ENCODE measurements at regions not wholly inside any gene's neighbourhood (a gene's known extent, or its start where the extent isn't known, plus 50 kb on each side); places are given as distances from the start of the nearest gene placed in this dataset.

- DNase-seq (ENCODE audit: low read depth in 1 of 2, low spot score in 1 of 2) (no peak), FAIRE-seq (no peak), ATAC-seq (no peak)
- H3K4me3 ChIP-seq = no peak overlapping the region
- TF ChIP-seq MAX (IDR thresholded peaks at IDR 0.05) (no peak), NFE2L2 (conservative IDR thresholded peaks at IDR 0.05; ENCODE audit: low read length) (no peak), GATA3 (IDR thresholded peaks at IDR 0.05; ENCODE audit: borderline replicate concordance) (no peak), BHLHE40 (IDR thresholded peaks at IDR 0.05; ENCODE audit: low read depth, low read length) (no peak), HOXB5 (CRISPR knock-in tag; IDR thresholded peaks at IDR 0.05) (no peak), TFCP2L1 (CRISPR knock-in tag; IDR thresholded peaks at IDR 0.05) (no peak), CTCF (IDR thresholded peaks at IDR 0.05) (no peak), SREBF2 (IDR thresholded peaks at IDR 0.05) (no peak), CBX2 (IDR thresholded peaks at IDR 0.05; ENCODE audit: borderline replicate concordance, low read depth) (no peak), PBX3 (IDR thresholded peaks at IDR 0.05) (no peak), HOXB13 (CRISPR knock-in tag; IDR thresholded peaks at IDR 0.05; ENCODE audit: low read depth) (no peak), POLR2AphosphoS2 (conservative IDR thresholded peaks at IDR 0.05; ENCODE audit: low read length) (no peak), ESRRA (IDR thresholded peaks at IDR 0.05; ENCODE audit: borderline replicate concordance, low read length) (no peak), HDAC2 (IDR thresholded peaks at IDR 0.05) (no peak), FOSB (CRISPR knock-in tag; IDR thresholded peaks at IDR 0.05) (no peak), HES2 (IDR thresholded peaks at IDR 0.05) (no peak), MAFK (IDR thresholded peaks at IDR 0.05; ENCODE audit: partially characterized antibody) (no peak)
- WGBS (ENCODE audit: missing lambda C conversion rate) = 17% methylated on average over 3 of the region's 3 CpGs
- H3K27ac ChIP-seq = no peak overlapping the region
- H3K4me2 ChIP-seq = no peak overlapping the region
- POLR2A ChIA-PET = no interaction called here
- CTCF ChIA-PET = no interaction called here
- no peaks in the 10 kb centered on the region for H3K9me3 ChIP-seq
- no peaks in the 10 kb centered on the region for H3K4me1 ChIP-seq
Observed at GRCh38 chr6:23293653-23294052, 724.3 kb downstream of the HDGFL1 start.

- no peaks in the 10 kb centered on the region for H3K9me3 ChIP-seq
- no peak overlapping the region for H3K4me2 ChIP-seq
- H3K27ac ChIP-seq = no peak overlapping the region
- ATAC-seq = no peak
- ChIA-PET POLR2A (no interaction called here), CTCF (no interaction called here)
- H3K4me1 ChIP-seq = no peaks in the 10 kb centered on the region
- no peak for DNase-seq (ENCODE audit: low read depth in 1 of 2, low spot score in 1 of 2)
- FAIRE-seq = no peak
- no peak overlapping the region for H3K4me3 ChIP-seq
- no peak for TF ChIP-seq RCOR1 (IDR thresholded peaks at IDR 0.05; ENCODE audit: low read depth, low read length)
- no peak for TF ChIP-seq PHF8 (IDR thresholded peaks at IDR 0.05; ENCODE audit: borderline replicate concordance, low read depth)
- TF ChIP-seq MAX (IDR thresholded peaks at IDR 0.05) = no peak
- no peak for TF ChIP-seq PBX3 (IDR thresholded peaks at IDR 0.05)
- TF ChIP-seq KDM1A (IDR thresholded peaks at IDR 0.05; ENCODE audit: low read depth) = no peak
- no peak for TF ChIP-seq E2F6 (IDR thresholded peaks at IDR 0.05; ENCODE audit: borderline replicate concordance, low read depth)
- no peak for TF ChIP-seq ZNF302 (CRISPR knock-in tag; IDR thresholded peaks at IDR 0.05)
- no peak for TF ChIP-seq RARB (CRISPR knock-in tag; IDR thresholded peaks at IDR 0.05)
- TF ChIP-seq ZFP36 (IDR thresholded peaks at IDR 0.05; ENCODE audit: borderline replicate concordance, partially characterized antibody) = no peak
- no peak for TF ChIP-seq ESRRA (IDR thresholded peaks at IDR 0.05; ENCODE audit: borderline replicate concordance, low read length)
- TF ChIP-seq EP300 (IDR thresholded peaks at IDR 0.05) = no peak
- TF ChIP-seq HOXA7 (CRISPR knock-in tag; IDR thresholded peaks at IDR 0.05) = no peak
- no peak for TF ChIP-seq EHMT2 (IDR thresholded peaks at IDR 0.05; ENCODE audit: low read depth)
- no peak for TF ChIP-seq JUN (IDR thresholded peaks at IDR 0.05)
- no peak for TF ChIP-seq HDAC2 (IDR thresholded peaks at IDR 0.05)
Observed at GRCh38 chr6:23301556-23301955, 732.2 kb downstream of the HDGFL1 start.

Data from A549 (cell line).